T-helper 1 cell treated with Interleukin-12 subunit alpha and Interleukin-12 subunit beta and Interleukin-4 antibody, amounts not matched to agents 30 μg/mL and 1 μg/mL, for 36 hours (primary cell): ENCODE measurements at regions not wholly inside any gene's neighbourhood (a gene's known extent, or its start where the extent isn't known, plus 50 kb on each side); places are given as distances from the start of the nearest gene placed in this dataset.
"Not testable (repeated sequence)": the region's sequence is repeated elsewhere in the genome, so short reads cannot be mapped to it uniquely, and the experiment has no call there.

ENCODE experiments used
- H3K27ac Mint-ChIP-seq: one replicate; pipeline ENCODE4 v1.8.0; 2021; ENCODE audit warnings: mild to moderate bottlenecking, mixed read lengths
- H3K27me3 Mint-ChIP-seq: one replicate; pipeline ENCODE4 v1.8.0; 2021; ENCODE audit warnings: low read depth, mixed read lengths
- H3K36me3 Mint-ChIP-seq: one replicate; pipeline ENCODE4 v1.8.0; 2021; ENCODE audit warnings: low read depth, mixed read lengths
- H3K4me1 Mint-ChIP-seq: one replicate; pipeline ENCODE4 v1.8.0; 2021; ENCODE audit warnings: low read depth, mixed read lengths
- H3K4me3 Mint-ChIP-seq: one replicate; pipeline ENCODE4 v1.8.0; 2021; ENCODE audit warnings: mild to moderate bottlenecking, moderate library complexity, mixed read lengths
- H3K9me3 Mint-ChIP-seq: one replicate; pipeline ENCODE4 v1.8.0; 2021; ENCODE audit warnings: mixed read lengths

- peaks cover 29% of the 10 kb centered on the region for H3K9me3 Mint-ChIP-seq
- H3K4me1 Mint-ChIP-seq, result no peaks in the 10 kb centered on the region
- no peaks in the 10 kb centered on the region for H3K27me3 Mint-ChIP-seq
- H3K4me3 Mint-ChIP-seq, result no peak overlapping the region
- H3K27ac Mint-ChIP-seq, result no peak overlapping the region
- no peaks in the 10 kb centered on the region for H3K36me3 Mint-ChIP-seq
These were observed 556.1 kb upstream of the AUTS2 start for GRCh38 chr7:69042138-69042537.

- no peaks in the 10 kb centered on the region for H3K36me3 Mint-ChIP-seq
- H3K27me3 Mint-ChIP-seq, result no peaks in the 10 kb centered on the region
- H3K4me3 Mint-ChIP-seq, result no peak overlapping the region
- H3K9me3 Mint-ChIP-seq, result peaks cover 46% of the 10 kb centered on the region
- H3K27ac Mint-ChIP-seq, result no peak overlapping the region
- no peaks in the 10 kb centered on the region for H3K4me1 Mint-ChIP-seq
These were observed 551.0 kb upstream of the AUTS2 start for GRCh38 chr7:69047151-69047754.

- Mint-ChIP-seq H3K9me3 (peaks cover 38% of the 10 kb centered on the region), H3K36me3 (peaks cover 2% of the 10 kb centered on the region), H3K27ac (no peak overlapping the region), H3K27me3 (no peaks in the 10 kb centered on the region), H3K4me1 (no peaks in the 10 kb centered on the region), H3K4me3 (no peak overlapping the region)
These were observed 548.9 kb upstream of the AUTS2 start for GRCh38 chr7:69049326-69049725.

GRCh38 chr7:69052447-69052846 lies 545.8 kb upstream of the AUTS2 start:
- H3K36me3 Mint-ChIP-seq, result peaks cover 2% of the 10 kb centered on the region
- no peak overlapping the region for H3K27ac Mint-ChIP-seq
- H3K9me3 Mint-ChIP-seq, result peaks cover 28% of the 10 kb centered on the region
- H3K4me1 Mint-ChIP-seq, result no peaks in the 10 kb centered on the region
- no peaks in the 10 kb centered on the region for H3K27me3 Mint-ChIP-seq
- no peak overlapping the region for H3K4me3 Mint-ChIP-seq

- no peaks in the 10 kb centered on the region for H3K27me3 Mint-ChIP-seq
- H3K4me3 Mint-ChIP-seq, result no peak overlapping the region
- no peak overlapping the region for H3K27ac Mint-ChIP-seq
- H3K4me1 Mint-ChIP-seq, result no peaks in the 10 kb centered on the region
- H3K9me3 Mint-ChIP-seq, result peaks cover 16% of the 10 kb centered on the region
- H3K36me3 Mint-ChIP-seq, result no peaks in the 10 kb centered on the region
These were observed 537.8 kb upstream of the AUTS2 start for GRCh38 chr7:69060516-69060915.

- no peaks in the 10 kb centered on the region for H3K4me1 Mint-ChIP-seq
- peaks cover 16% of the 10 kb centered on the region for H3K9me3 Mint-ChIP-seq
- no peaks in the 10 kb centered on the region for H3K36me3 Mint-ChIP-seq
- no peak overlapping the region for H3K4me3 Mint-ChIP-seq
- H3K27me3 Mint-ChIP-seq, result no peaks in the 10 kb centered on the region
- no peak overlapping the region for H3K27ac Mint-ChIP-seq
These were observed 536.1 kb upstream of the AUTS2 start for GRCh38 chr7:69062020-69062765.

- no peaks in the 10 kb centered on the region for H3K4me1 Mint-ChIP-seq
- no peaks in the 10 kb centered on the region for H3K27me3 Mint-ChIP-seq
- H3K27ac Mint-ChIP-seq, result no peak overlapping the region
- no peaks in the 10 kb centered on the region for H3K36me3 Mint-ChIP-seq
- H3K4me3 Mint-ChIP-seq, result no peak overlapping the region
- H3K9me3 Mint-ChIP-seq, result peaks cover 26% of the 10 kb centered on the region
These were observed 530.9 kb upstream of the AUTS2 start for GRCh38 chr7:69067397-69067796.

GRCh38 chr7:69070476-69070875 lies 527.8 kb upstream of the AUTS2 start:
- H3K4me1 Mint-ChIP-seq, result no peaks in the 10 kb centered on the region
- H3K27ac Mint-ChIP-seq, result no peak overlapping the region
- H3K4me3 Mint-ChIP-seq, result no peak overlapping the region
- H3K36me3 Mint-ChIP-seq, result no peaks in the 10 kb centered on the region
- peaks cover 51% of the 10 kb centered on the region for H3K9me3 Mint-ChIP-seq
- H3K27me3 Mint-ChIP-seq, result no peaks in the 10 kb centered on the region

GRCh38 chr7:69076566-69076965 lies 521.7 kb upstream of the AUTS2 start:
- H3K9me3 Mint-ChIP-seq, result peaks cover 40% of the 10 kb centered on the region
- no peaks in the 10 kb centered on the region for H3K4me1 Mint-ChIP-seq
- no peaks in the 10 kb centered on the region for H3K36me3 Mint-ChIP-seq

GRCh38 chr7:69078997-69079769 lies 519.1 kb upstream of the AUTS2 start:
- peaks cover 36% of the 10 kb centered on the region for H3K9me3 Mint-ChIP-seq

More at GRCh38 chr7:69076566-69076965, 521.7 kb upstream of the AUTS2 start:
- Mint-ChIP-seq H3K4me3 (no peak overlapping the region), H3K27me3 (no peaks in the 10 kb centered on the region), H3K27ac (no peak overlapping the region)

GRCh38 chr7:69087281-69087680 lies 511.0 kb upstream of the AUTS2 start:
- not testable (repeated sequence) for H3K4me3 Mint-ChIP-seq, H3K27ac Mint-ChIP-seq, H3K27me3 Mint-ChIP-seq, H3K36me3 Mint-ChIP-seq, H3K4me1 Mint-ChIP-seq
- peaks cover 43% of the 10 kb centered on the region for H3K9me3 Mint-ChIP-seq

More at GRCh38 chr7:69078997-69079769, 519.1 kb upstream of the AUTS2 start:
- Mint-ChIP-seq H3K36me3 (no peaks in the 10 kb centered on the region), H3K27me3 (no peaks in the 10 kb centered on the region), H3K4me1 (no peaks in the 10 kb centered on the region), H3K4me3 (no peak overlapping the region), H3K27ac (no peak overlapping the region)

- H3K27me3 Mint-ChIP-seq, result no peaks in the 10 kb centered on the region
- H3K9me3 Mint-ChIP-seq, result peaks cover 41% of the 10 kb centered on the region
- H3K4me1 Mint-ChIP-seq, result no peaks in the 10 kb centered on the region
- no peaks in the 10 kb centered on the region for H3K36me3 Mint-ChIP-seq
- no peak overlapping the region for H3K27ac Mint-ChIP-seq
- H3K4me3 Mint-ChIP-seq, result no peak overlapping the region
These were observed 510.1 kb upstream of the AUTS2 start for GRCh38 chr7:69088185-69088584.

GRCh38 chr7:69090936-69091335 lies 507.3 kb upstream of the AUTS2 start:
- Mint-ChIP-seq H3K4me3 (no peak overlapping the region), H3K4me1 (no peaks in the 10 kb centered on the region), H3K27ac (no peak overlapping the region), H3K36me3 (no peaks in the 10 kb centered on the region), H3K9me3 (peaks cover 47% of the 10 kb centered on the region), H3K27me3 (no peaks in the 10 kb centered on the region)

- H3K4me1 Mint-ChIP-seq, result no peaks in the 10 kb centered on the region
- H3K36me3 Mint-ChIP-seq, result no peaks in the 10 kb centered on the region
- H3K9me3 Mint-ChIP-seq, result peaks cover 47% of the 10 kb centered on the region
- H3K27ac Mint-ChIP-seq, result no peak overlapping the region
- no peaks in the 10 kb centered on the region for H3K27me3 Mint-ChIP-seq
- H3K4me3 Mint-ChIP-seq, result no peak overlapping the region
These were observed 506.8 kb upstream of the AUTS2 start for GRCh38 chr7:69091521-69091920.

- Mint-ChIP-seq H3K36me3 (no peaks in the 10 kb centered on the region), H3K27ac (no peak overlapping the region), H3K4me3 (no peak overlapping the region), H3K4me1 (no peaks in the 10 kb centered on the region), H3K27me3 (no peaks in the 10 kb centered on the region), H3K9me3 (peaks cover 45% of the 10 kb centered on the region)
These were observed 503.1 kb upstream of the AUTS2 start for GRCh38 chr7:69095127-69095526.
